Caco-2 (cell line): ENCODE measurements at regions not wholly inside any gene's neighbourhood (a gene's known extent, or its start where the extent isn't known, plus 50 kb on each side); places are given as distances from the start of the nearest gene placed in this dataset.

Source experiments
- BruUV-seq: library from RNA; stranded (reverse); fragments of 400-500 nt; replicated peaks from 2 replicates; lab custom pipeline; 2021; lab: Mats Ljungman, UMichigan
- CTCF ChIA-PET: fragments of 300-600 bp; sonication (Branson Sonifier 250); formaldehyde crosslinking; loops from one replicate; lab custom pipeline; 2022; ENCODE audit warnings: antibody characterized with exemption; lab: Charles Lee
- POLR2A ChIA-PET: fragments of 300-600 bp; sonication (Branson Sonifier 250); formaldehyde crosslinking; loops from one replicate; lab custom pipeline; 2022; ENCODE audit warnings: antibody characterized with exemption; lab: Charles Lee
- DNase-seq, 2 experiments: peaks; one replicate each; pipeline versions ENCODE4 v3.0.0 to v3.0.0-alpha.2; 2020 to 2022
- H3K27me3 ChIP-seq: replicated peaks from 2 replicates; pipeline ENCODE4 v1.6.0; 2011; ENCODE audit warnings: low read length; ENCODE audit not compliant: control insufficient read depth, insufficient read depth
- H3K36me3 ChIP-seq: 2 replicates; pipeline ENCODE4 v1.5.1; 2011; ENCODE audit warnings: low read length; ENCODE audit not compliant: control insufficient read depth, insufficient read depth
- H3K4me1 ChIP-seq: fragments of 250-450 bp; sonication (Bioruptor Pico); 2 replicates; pipeline ENCODE4 v1.5.1; 2020; ENCODE audit warnings: mild to moderate bottlenecking
- H3K4me3 ChIP-seq: 2 replicates; pipeline ENCODE4 v1.5.1; 2011; ENCODE audit warnings: low read depth, mild to moderate bottlenecking, control low read depth, low read length
- H3K9me3 ChIP-seq: fragments of 250-450 bp; sonication (Bioruptor Pico); 2 replicates; pipeline ENCODE4 v1.5.1; 2020; ENCODE audit warnings: mild to moderate bottlenecking, moderate library complexity
- H3K27ac Mint-ChIP-seq: one replicate; pipeline ENCODE4 v1.8.0; 2022; ENCODE audit warnings: mixed read lengths; ENCODE audit not compliant: unreplicated experiment
- H3K27me3 Mint-ChIP-seq: one replicate; pipeline ENCODE4 v1.8.0; 2022; ENCODE audit warnings: mixed read lengths; ENCODE audit not compliant: insufficient read depth, unreplicated experiment
- H3K36me3 Mint-ChIP-seq: one replicate; pipeline ENCODE4 v1.8.0; 2022; ENCODE audit warnings: mild to moderate bottlenecking, mixed read lengths; ENCODE audit not compliant: insufficient read depth, unreplicated experiment
- H3K4me1 Mint-ChIP-seq: one replicate; pipeline ENCODE4 v1.8.0; 2022; ENCODE audit warnings: low read depth, mixed read lengths; ENCODE audit not compliant: unreplicated experiment
- H3K4me3 Mint-ChIP-seq: one replicate; pipeline ENCODE4 v1.8.0; 2022; ENCODE audit warnings: mild to moderate bottlenecking, moderate library complexity, mixed read lengths; ENCODE audit not compliant: unreplicated experiment
- H3K9me3 Mint-ChIP-seq: one replicate; pipeline ENCODE4 v1.8.0; 2022; ENCODE audit warnings: mixed read lengths; ENCODE audit not compliant: unreplicated experiment
- intact Hi-C: fragments of 100-400 bp; cut with micrococcal nuclease; formaldehyde crosslinking; loops from one replicate; pipeline ENCODE4 v1.10.0; 2022; ENCODE audit not compliant: unreplicated experiment
- TF ChIP-seq, protein P1 (sequence below), 2 experiments: fragments of 200-600 bp in 1 of 2; IDR thresholded peaks; 1 replicate in 1 of 2; 2 replicates in 1 of 2; pipeline versions ENCODE4 v1.5.1 to v1.8.0; 2011 to 2022; ENCODE audit warnings: antibody characterized with exemption in 1 of 2, control low read depth in 1 of 2, inconsistent platforms in 1 of 2, low read depth in 1 of 2, low read length in 1 of 2, mild to moderate bottlenecking in 1 of 2, moderate library complexity in 1 of 2; ENCODE audit not compliant: insufficient read depth in 1 of 2, severe bottlenecking in 1 of 2, unreplicated experiment in 1 of 2

DNA sequence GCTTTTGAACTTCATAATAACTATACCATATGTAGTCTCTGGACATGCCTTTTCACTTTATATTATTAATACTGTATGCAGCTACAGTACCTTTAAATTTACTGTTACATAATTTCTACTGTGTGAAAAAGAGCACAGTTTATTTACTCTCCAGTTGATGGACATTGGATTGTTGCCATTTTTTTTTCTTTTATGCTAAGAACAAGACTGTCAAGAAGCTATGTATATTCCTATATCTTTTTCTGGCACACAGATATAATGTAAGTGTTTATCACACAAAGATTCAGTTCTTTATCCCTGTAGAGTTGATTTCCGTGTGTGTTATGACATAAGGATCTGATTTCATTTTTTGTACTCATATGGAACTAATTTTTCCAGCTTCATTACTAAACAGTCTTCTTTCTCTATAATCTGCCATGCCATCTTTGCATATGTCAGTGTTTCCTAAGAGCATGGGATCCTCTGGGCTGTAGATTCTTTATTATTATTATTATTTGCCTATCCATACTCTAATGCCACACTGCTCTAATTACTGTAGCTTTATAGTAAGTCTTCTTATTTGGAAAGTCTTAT is 593.0 kb upstream of the ATP2B1 start:
- Mint-ChIP-seq H3K4me3 (no peak overlapping the region), H3K27ac (no peak overlapping the region), H3K27me3 (no peaks in the 10 kb centered on the region), H3K36me3 (no peaks in the 10 kb centered on the region), H3K4me1 (peaks cover 6% of the 10 kb centered on the region), H3K9me3 (no peaks in the 10 kb centered on the region)
- DNase-seq = no peak
- H3K4me1 ChIP-seq = 0 out of 2 replicates have a peak, but pooled peaks cover 12% of the 10 kb centered on the region
- H3K9me3 ChIP-seq = no peaks in the 10 kb centered on the region
- H3K36me3 ChIP-seq = no peaks in the 10 kb centered on the region
- ChIA-PET POLR2A (no interaction called here), CTCF (no interaction called here)
- BruUV-seq = no TSS peak
- TF ChIP-seq, protein P1, sequence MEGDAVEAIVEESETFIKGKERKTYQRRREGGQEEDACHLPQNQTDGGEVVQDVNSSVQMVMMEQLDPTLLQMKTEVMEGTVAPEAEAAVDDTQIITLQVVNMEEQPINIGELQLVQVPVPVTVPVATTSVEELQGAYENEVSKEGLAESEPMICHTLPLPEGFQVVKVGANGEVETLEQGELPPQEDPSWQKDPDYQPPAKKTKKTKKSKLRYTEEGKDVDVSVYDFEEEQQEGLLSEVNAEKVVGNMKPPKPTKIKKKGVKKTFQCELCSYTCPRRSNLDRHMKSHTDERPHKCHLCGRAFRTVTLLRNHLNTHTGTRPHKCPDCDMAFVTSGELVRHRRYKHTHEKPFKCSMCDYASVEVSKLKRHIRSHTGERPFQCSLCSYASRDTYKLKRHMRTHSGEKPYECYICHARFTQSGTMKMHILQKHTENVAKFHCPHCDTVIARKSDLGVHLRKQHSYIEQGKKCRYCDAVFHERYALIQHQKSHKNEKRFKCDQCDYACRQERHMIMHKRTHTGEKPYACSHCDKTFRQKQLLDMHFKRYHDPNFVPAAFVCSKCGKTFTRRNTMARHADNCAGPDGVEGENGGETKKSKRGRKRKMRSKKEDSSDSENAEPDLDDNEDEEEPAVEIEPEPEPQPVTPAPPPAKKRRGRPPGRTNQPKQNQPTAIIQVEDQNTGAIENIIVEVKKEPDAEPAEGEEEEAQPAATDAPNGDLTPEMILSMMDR (IDR thresholded peaks at IDR 0.05; ENCODE audit: insufficient read depth in 1 of 2, low read depth in 1 of 2, low read length in 1 of 2, severe bottlenecking in 1 of 2, unreplicated experiment in 1 of 2) = no peak
- H3K4me3 ChIP-seq = no peak overlapping the region
- no peaks in the 10 kb centered on the region for H3K27me3 ChIP-seq
- intact Hi-C loops = no loop called here

DNA sequence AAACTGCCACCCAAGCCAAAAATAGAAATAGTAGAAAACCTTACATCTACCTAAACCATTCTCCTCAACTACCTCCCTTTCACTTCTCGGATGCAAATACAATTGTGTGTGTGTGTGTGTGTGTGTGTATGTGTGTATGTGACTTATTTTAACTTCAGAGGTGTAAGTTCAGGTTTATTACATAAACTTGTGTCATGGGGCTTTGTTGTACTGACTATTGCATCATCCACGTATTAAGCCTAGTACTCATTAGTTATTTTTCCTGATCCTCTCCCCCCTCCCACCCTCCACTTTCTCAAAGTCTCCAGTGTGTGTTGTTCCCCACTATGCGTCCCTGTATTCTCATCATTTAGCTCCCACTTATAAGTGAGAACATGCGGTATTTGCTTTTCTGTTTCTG is 592.5 kb upstream of the ATP2B1 start:
- no TSS peak for BruUV-seq
- Histone ChIP-seq H3K4me1 (0 out of 2 replicates have a peak, but pooled peaks cover 11% of the 10 kb centered on the region), H3K27me3 (no peaks in the 10 kb centered on the region), H3K36me3 (no peaks in the 10 kb centered on the region), H3K4me3 (no peak overlapping the region), H3K9me3 (no peaks in the 10 kb centered on the region)
- ChIA-PET POLR2A (no interaction called here), CTCF (no interaction called here)
- no peak overlapping the region for H3K4me3 Mint-ChIP-seq
- no peak for DNase-seq
- no peaks in the 10 kb centered on the region for H3K36me3 Mint-ChIP-seq
- H3K9me3 Mint-ChIP-seq = no peaks in the 10 kb centered on the region
- H3K27me3 Mint-ChIP-seq = no peaks in the 10 kb centered on the region
- TF ChIP-seq, protein P1 (IDR thresholded peaks at IDR 0.05; ENCODE audit: insufficient read depth in 1 of 2, low read depth in 1 of 2, low read length in 1 of 2, severe bottlenecking in 1 of 2, unreplicated experiment in 1 of 2) = no peak
- intact Hi-C loops = no loop called here
- no peak overlapping the region for H3K27ac Mint-ChIP-seq
- peaks cover 6% of the 10 kb centered on the region for H3K4me1 Mint-ChIP-seq

DNA sequence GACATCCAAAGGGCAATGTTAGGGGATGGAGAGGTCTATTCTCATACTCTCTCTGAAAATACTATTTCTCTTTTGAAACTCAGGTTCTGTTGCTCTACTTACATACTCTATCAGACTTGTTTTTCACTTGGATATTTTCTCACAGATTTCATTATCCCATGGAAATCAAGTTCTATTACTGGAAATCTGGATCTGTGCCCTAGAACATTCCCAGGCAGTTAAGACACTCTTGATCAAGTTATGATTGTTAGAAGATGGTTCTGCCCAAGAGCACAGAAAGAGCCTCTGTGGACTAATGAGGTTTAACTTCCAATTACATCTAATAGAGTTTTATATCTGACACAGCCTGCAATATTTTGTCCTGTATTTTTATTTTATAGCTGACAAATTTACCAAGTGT is 591.0 kb upstream of the ATP2B1 start:
- Mint-ChIP-seq H3K36me3 (no peaks in the 10 kb centered on the region), H3K9me3 (no peaks in the 10 kb centered on the region), H3K4me1 (no peaks in the 10 kb centered on the region), H3K27ac (no peak overlapping the region), H3K27me3 (no peaks in the 10 kb centered on the region), H3K4me3 (no peak overlapping the region)
- H3K36me3 ChIP-seq = no peaks in the 10 kb centered on the region
- H3K4me3 ChIP-seq = no peak overlapping the region
- H3K9me3 ChIP-seq = no peaks in the 10 kb centered on the region
- POLR2A ChIA-PET = no interaction called here
- CTCF ChIA-PET = no interaction called here
- DNase-seq = no peak
- no peaks in the 10 kb centered on the region for H3K27me3 ChIP-seq
- TF ChIP-seq, protein P1 (IDR thresholded peaks at IDR 0.05; ENCODE audit: insufficient read depth in 1 of 2, low read depth in 1 of 2, low read length in 1 of 2, severe bottlenecking in 1 of 2, unreplicated experiment in 1 of 2) = no peak
- H3K4me1 ChIP-seq = no peaks in the 10 kb centered on the region
- no TSS peak for BruUV-seq
- intact Hi-C loops = no loop called here
